ENCODE measurements at regions not wholly inside any gene's neighbourhood (a gene's known extent, or its start where the extent isn't known, plus 50 kb on each side); places are given as distances from the start of the nearest gene placed in this dataset.
"Not testable (repeated sequence)": the region's sequence is repeated elsewhere in the genome, so short reads cannot be mapped to it uniquely, and the experiment has no call there.

- no peak for DNase-seq
Measured at GRCh38 chr14:45705940-45706534, 453.0 kb upstream of the MIS18BP1 start.

- no peak for DNase-seq
Measured at GRCh38 chr14:45699471-45699870, 446.5 kb upstream of the MIS18BP1 start.

GRCh38 chr14:45698462-45699134, 445.6 kb upstream of the MIS18BP1 start:
- peak; percentile 74 for DNase-seq

- DNase-seq = no peak
Measured at GRCh38 chr14:45686771-45687170, 433.8 kb upstream of the MIS18BP1 start.

GRCh38 chr14:45680531-45680930, 427.5 kb upstream of the MIS18BP1 start:
- no peak for DNase-seq

GRCh38 chr14:45679853-45680252, 426.9 kb upstream of the MIS18BP1 start:
- DNase-seq = no peak

GRCh38 chr14:45678163-45678562, 425.2 kb upstream of the MIS18BP1 start:
- DNase-seq = no peak

- DNase-seq = no peak
Measured at GRCh38 chr14:45673420-45673819, 420.4 kb upstream of the MIS18BP1 start.

GRCh38 chr14:45664668-45665356, 411.8 kb upstream of the MIS18BP1 start:
- peak; percentile 2 for DNase-seq

- no peak for DNase-seq
Measured at GRCh38 chr14:45658917-45659299, 405.9 kb upstream of the MIS18BP1 start.

- DNase-seq = no peak
Measured at GRCh38 chr14:45658226-45658916, 405.4 kb upstream of the MIS18BP1 start.

- DNase-seq = peak; percentile 0
Measured at GRCh38 chr14:45651890-45652289, 398.9 kb upstream of the MIS18BP1 start.

- no peak for DNase-seq
Measured at GRCh38 chr14:45650754-45651153, 397.8 kb upstream of the MIS18BP1 start.

- DNase-seq = no peak
Measured at GRCh38 chr14:45649051-45649450, 396.0 kb upstream of the MIS18BP1 start.

GRCh38 chr14:45641541-45641940, 388.5 kb upstream of the MIS18BP1 start:
- DNase-seq = peak; percentile 4

- DNase-seq = not testable (repeated sequence)
Measured at GRCh38 chr14:45634651-45635441, 381.8 kb upstream of the MIS18BP1 start.

- DNase-seq = no peak
Measured at GRCh38 chr14:45633220-45633984, 380.4 kb upstream of the MIS18BP1 start.

- no peak for DNase-seq
Measured at GRCh38 chr14:45621731-45622130, 368.7 kb upstream of the MIS18BP1 start.

- no peak for DNase-seq
Measured at GRCh38 chr14:45619831-45620230, 366.8 kb upstream of the MIS18BP1 start.

GRCh38 chr14:45610318-45610717, 357.3 kb upstream of the MIS18BP1 start:
- DNase-seq = peak; percentile 54

- DNase-seq = no peak
Measured at GRCh38 chr14:45587142-45587541, 334.1 kb upstream of the MIS18BP1 start.

GRCh38 chr14:45559626-45560025, 306.6 kb upstream of the MIS18BP1 start:
- no peak for DNase-seq
